Tibial nerve (tissue), 3 donors: ENCODE measurements at regions not wholly inside any gene's neighbourhood (a gene's known extent, or its start where the extent isn't known, plus 50 kb on each side); places are given as distances from the start of the nearest gene placed in this dataset.

Source experiments
- POLR2A ChIP-seq, 2 donors: fragments of 450-650 bp; IDR thresholded peaks; one replicate each; pipeline ENCODE4 v1.6.1; 2017; ENCODE audit warnings: antibody characterized with exemption in 2 of 2, mild to moderate bottlenecking in 2 of 2, moderate library complexity in 2 of 2
- TF ChIP-seq, protein P1 (sequence below), 5 experiments: fragments of 200-600 bp in 3 of 5; fragments of 450-650 bp in 2 of 5; sonication (generic) in 3 of 5; IDR thresholded peaks; one replicate each; pipeline ENCODE4 v1.5.1; 2016 to 2019; ENCODE audit warnings: antibody characterized with exemption in 5 of 5, mild to moderate bottlenecking in 3 of 5, moderate library complexity in 2 of 5

DNA sequence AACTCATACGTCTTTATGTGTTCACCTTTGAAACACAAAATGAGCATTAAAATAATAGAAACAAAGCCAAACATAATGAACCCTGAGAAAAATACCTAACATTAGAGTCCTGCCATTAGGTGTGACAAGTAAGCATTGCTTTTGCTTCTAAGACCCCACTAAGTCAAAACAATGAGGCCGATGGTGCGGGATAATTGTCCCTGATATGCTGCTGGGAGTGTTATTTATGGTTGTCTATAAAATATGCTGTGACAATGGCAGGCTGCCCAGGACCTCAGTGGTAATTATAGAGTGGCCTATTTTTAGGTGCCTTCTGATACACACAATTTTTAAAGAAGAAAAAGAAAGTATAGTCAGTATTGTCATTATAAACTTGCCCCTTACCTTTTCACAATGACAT lies 1423.1 kb downstream of the AMY1C start:
- TF ChIP-seq, protein P1, sequence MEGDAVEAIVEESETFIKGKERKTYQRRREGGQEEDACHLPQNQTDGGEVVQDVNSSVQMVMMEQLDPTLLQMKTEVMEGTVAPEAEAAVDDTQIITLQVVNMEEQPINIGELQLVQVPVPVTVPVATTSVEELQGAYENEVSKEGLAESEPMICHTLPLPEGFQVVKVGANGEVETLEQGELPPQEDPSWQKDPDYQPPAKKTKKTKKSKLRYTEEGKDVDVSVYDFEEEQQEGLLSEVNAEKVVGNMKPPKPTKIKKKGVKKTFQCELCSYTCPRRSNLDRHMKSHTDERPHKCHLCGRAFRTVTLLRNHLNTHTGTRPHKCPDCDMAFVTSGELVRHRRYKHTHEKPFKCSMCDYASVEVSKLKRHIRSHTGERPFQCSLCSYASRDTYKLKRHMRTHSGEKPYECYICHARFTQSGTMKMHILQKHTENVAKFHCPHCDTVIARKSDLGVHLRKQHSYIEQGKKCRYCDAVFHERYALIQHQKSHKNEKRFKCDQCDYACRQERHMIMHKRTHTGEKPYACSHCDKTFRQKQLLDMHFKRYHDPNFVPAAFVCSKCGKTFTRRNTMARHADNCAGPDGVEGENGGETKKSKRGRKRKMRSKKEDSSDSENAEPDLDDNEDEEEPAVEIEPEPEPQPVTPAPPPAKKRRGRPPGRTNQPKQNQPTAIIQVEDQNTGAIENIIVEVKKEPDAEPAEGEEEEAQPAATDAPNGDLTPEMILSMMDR (IDR thresholded peaks at IDR 0.05), result no peak
- TF ChIP-seq POLR2A (IDR thresholded peaks at IDR 0.05), result no peak
